ENCODE measurements at regions not wholly inside any gene's neighbourhood (a gene's known extent, or its start where the extent isn't known, plus 50 kb on each side); places are given as distances from the start of the nearest gene placed in this dataset.

- ChIA-PET CTCF (no interaction called here), POLR2A (no interaction called here)
- intact Hi-C loops (cut with micrococcal nuclease; ENCODE audit: unreplicated experiment): no loop called here
- no peaks in the 10 kb centered on the region for H3K4me1 Mint-ChIP-seq (ENCODE audit: low read depth, unreplicated experiment)
- TF ChIP-seq CTCF (IDR thresholded peaks at IDR 0.05; ENCODE audit: insufficient read depth in 1 of 2, low read depth in 1 of 2, low read length in 1 of 2, severe bottlenecking in 1 of 2, unreplicated experiment in 1 of 2): no peak
- H3K36me3 Mint-ChIP-seq (ENCODE audit: insufficient read depth, unreplicated experiment): no peaks in the 10 kb centered on the region
- Histone ChIP-seq H3K4me3 (ENCODE audit: low read depth, low read length) (no peak overlapping the region), H3K4me1 (no peaks in the 10 kb centered on the region), H3K36me3 (ENCODE audit: control insufficient read depth, insufficient read depth, low read length) (no peaks in the 10 kb centered on the region), H3K9me3 (no peaks in the 10 kb centered on the region), H3K27me3 (replicated peaks; ENCODE audit: control insufficient read depth, insufficient read depth, low read length) (no peaks in the 10 kb centered on the region)
- H3K27me3 Mint-ChIP-seq (ENCODE audit: insufficient read depth, unreplicated experiment): no peaks in the 10 kb centered on the region
- no peak overlapping the region for H3K27ac Mint-ChIP-seq (ENCODE audit: unreplicated experiment)
- no peak overlapping the region for H3K4me3 Mint-ChIP-seq (ENCODE audit: unreplicated experiment)
- H3K9me3 Mint-ChIP-seq (ENCODE audit: unreplicated experiment): no peaks in the 10 kb centered on the region
- BruUV-seq (replicated peaks): no TSS peak
- no peak for DNase-seq
Measured at GRCh38 chr17:14971054-14971453, 294.1 kb downstream of the PMP22 start.

GRCh38 chr17:14959106-14959648, 305.9 kb downstream of the PMP22 start:
- no peaks in the 10 kb centered on the region for H3K4me1 ChIP-seq
- H3K27me3 Mint-ChIP-seq (ENCODE audit: insufficient read depth, unreplicated experiment): peaks cover 10% of the 10 kb centered on the region
- H3K27me3 ChIP-seq (replicated peaks; ENCODE audit: control insufficient read depth, insufficient read depth, low read length): no peaks in the 10 kb centered on the region
- H3K36me3 Mint-ChIP-seq (ENCODE audit: insufficient read depth, unreplicated experiment): no peaks in the 10 kb centered on the region
- H3K9me3 ChIP-seq: no peaks in the 10 kb centered on the region
- intact Hi-C loops (cut with micrococcal nuclease; ENCODE audit: unreplicated experiment): no loop called here
- BruUV-seq (replicated peaks): no TSS peak
- no peak for DNase-seq
- ChIA-PET POLR2A (no interaction called here), CTCF (no interaction called here)
- H3K4me1 Mint-ChIP-seq (ENCODE audit: low read depth, unreplicated experiment): no peaks in the 10 kb centered on the region
- H3K4me3 Mint-ChIP-seq (ENCODE audit: unreplicated experiment): no peak overlapping the region
- no peaks in the 10 kb centered on the region for H3K36me3 ChIP-seq (ENCODE audit: control insufficient read depth, insufficient read depth, low read length)
- no peak for TF ChIP-seq CTCF (IDR thresholded peaks at IDR 0.05; ENCODE audit: insufficient read depth in 1 of 2, low read depth in 1 of 2, low read length in 1 of 2, severe bottlenecking in 1 of 2, unreplicated experiment in 1 of 2)
- no peak overlapping the region for H3K27ac Mint-ChIP-seq (ENCODE audit: unreplicated experiment)
- H3K4me3 ChIP-seq (ENCODE audit: low read depth, low read length): no peak overlapping the region
- H3K9me3 Mint-ChIP-seq (ENCODE audit: unreplicated experiment): no peaks in the 10 kb centered on the region

GRCh38 chr17:14953405-14953804, 311.7 kb downstream of the PMP22 start:
- no peak for DNase-seq
- H3K9me3 ChIP-seq: no peaks in the 10 kb centered on the region
- no peak for TF ChIP-seq CTCF (IDR thresholded peaks at IDR 0.05; ENCODE audit: insufficient read depth in 1 of 2, low read depth in 1 of 2, low read length in 1 of 2, severe bottlenecking in 1 of 2, unreplicated experiment in 1 of 2)
- H3K4me3 Mint-ChIP-seq (ENCODE audit: unreplicated experiment): no peak overlapping the region
- no peaks in the 10 kb centered on the region for H3K36me3 Mint-ChIP-seq (ENCODE audit: insufficient read depth, unreplicated experiment)
- no peak overlapping the region for H3K4me3 ChIP-seq (ENCODE audit: low read depth, low read length)
- H3K4me1 Mint-ChIP-seq (ENCODE audit: low read depth, unreplicated experiment): no peaks in the 10 kb centered on the region
- H3K27ac Mint-ChIP-seq (ENCODE audit: unreplicated experiment): no peak overlapping the region
- no TSS peak for BruUV-seq (replicated peaks)
- peaks cover 11% of the 10 kb centered on the region for H3K27me3 Mint-ChIP-seq (ENCODE audit: insufficient read depth, unreplicated experiment)
- no peaks in the 10 kb centered on the region for H3K9me3 Mint-ChIP-seq (ENCODE audit: unreplicated experiment)
- no peaks in the 10 kb centered on the region for H3K4me1 ChIP-seq
- CTCF ChIA-PET: no interaction called here
- H3K36me3 ChIP-seq (ENCODE audit: control insufficient read depth, insufficient read depth, low read length): no peaks in the 10 kb centered on the region
- POLR2A ChIA-PET: no interaction called here
- H3K27me3 ChIP-seq (replicated peaks; ENCODE audit: control insufficient read depth, insufficient read depth, low read length): no peaks in the 10 kb centered on the region
- intact Hi-C loops (cut with micrococcal nuclease; ENCODE audit: unreplicated experiment): no loop called here

Measured in Caco-2 (cell line).